ENCODE measurements at regions not wholly inside any gene's neighbourhood (a gene's known extent, or its start where the extent isn't known, plus 50 kb on each side); places are given as distances from the start of the nearest gene placed in this dataset.

GRCh38 chr4:54940996-54941865 lies 184.2 kb downstream of the KDR start:
- no peak for DNase-seq (ENCODE audit: extremely low read depth in 1 of 11, low read depth in 9 of 11, low spot score in 4 of 11)

- DNase-seq (ENCODE audit: extremely low read depth in 1 of 11, low read depth in 9 of 11, low spot score in 4 of 11), result no peak
Measured at GRCh38 chr4:54937501-54937900, 187.9 kb downstream of the KDR start.

DNA sequence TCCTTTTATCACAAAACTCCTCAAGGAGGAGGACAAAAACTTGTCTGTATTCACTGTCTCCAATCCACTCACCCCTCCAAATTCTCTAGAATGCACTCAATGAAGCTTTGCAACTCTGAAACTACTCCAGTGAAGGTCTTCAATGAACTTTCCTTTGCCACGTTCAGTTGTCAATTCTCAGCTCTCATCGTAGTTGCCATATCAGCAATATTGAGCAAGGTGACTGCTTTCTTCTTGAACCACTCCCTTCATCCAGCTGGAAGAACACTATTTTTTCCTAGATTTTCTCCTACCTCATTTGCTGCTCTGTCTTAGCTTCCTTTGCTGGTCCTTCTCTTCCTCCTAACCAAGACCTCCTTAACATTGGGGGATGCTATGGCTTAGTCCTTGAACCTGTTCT lies 191.8 kb downstream of the KDR start:
- no peak for DNase-seq (ENCODE audit: extremely low read depth in 1 of 11, low read depth in 9 of 11, low spot score in 4 of 11)

GRCh38 chr4:54930226-54930625 lies 195.2 kb downstream of the KDR start:
- DNase-seq (ENCODE audit: extremely low read depth in 1 of 11, low read depth in 9 of 11, low spot score in 4 of 11), result no peak

DNA sequence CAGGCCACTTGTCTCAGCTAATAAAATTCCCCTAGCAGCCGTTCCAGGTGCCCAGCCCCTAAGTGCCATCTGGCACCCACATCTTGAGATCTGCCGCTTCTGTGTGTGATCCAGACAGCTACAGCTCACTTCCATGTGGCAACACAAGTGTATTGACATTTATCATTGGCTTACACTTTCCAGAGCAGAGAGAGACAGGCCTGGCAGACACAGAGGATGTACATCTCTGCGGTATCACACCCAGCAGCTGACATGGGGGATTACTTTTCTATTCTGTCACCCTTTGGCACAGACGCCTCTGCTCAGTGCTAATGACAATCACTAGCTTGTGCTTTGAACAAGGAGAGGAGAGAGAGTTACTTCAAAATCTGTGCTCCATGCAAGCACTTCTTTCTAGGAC lies 195.9 kb downstream of the KDR start:
- DNase-seq (ENCODE audit: extremely low read depth in 1 of 11, low read depth in 9 of 11, low spot score in 4 of 11), result no peak

DNA sequence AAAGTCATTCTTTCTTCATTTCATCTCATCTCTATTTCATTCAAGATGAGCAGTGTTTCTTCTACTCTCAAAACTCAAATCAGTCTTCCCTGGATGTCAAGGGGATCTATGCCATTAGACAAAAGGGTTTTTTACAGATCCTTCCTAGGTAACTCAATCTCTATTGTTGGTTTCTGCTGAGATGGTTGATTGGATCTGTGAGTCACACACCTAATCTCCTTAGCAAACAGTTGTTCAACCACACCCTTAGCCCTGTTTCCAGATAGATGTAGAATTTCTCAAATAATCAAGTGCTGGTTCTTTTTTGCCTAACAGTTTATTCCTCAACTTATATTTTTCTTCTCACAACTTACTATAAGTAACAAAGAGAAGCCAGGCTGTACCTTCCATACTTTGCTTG lies 200.5 kb downstream of the KDR start:
- DNase-seq (ENCODE audit: extremely low read depth in 1 of 11, low read depth in 9 of 11, low spot score in 4 of 11), result no peak

- DNase-seq (ENCODE audit: extremely low read depth in 1 of 11, low read depth in 9 of 11, low spot score in 4 of 11), result no peak
Measured at GRCh38 chr4:54915276-54915675, 210.1 kb downstream of the KDR start.

DNA sequence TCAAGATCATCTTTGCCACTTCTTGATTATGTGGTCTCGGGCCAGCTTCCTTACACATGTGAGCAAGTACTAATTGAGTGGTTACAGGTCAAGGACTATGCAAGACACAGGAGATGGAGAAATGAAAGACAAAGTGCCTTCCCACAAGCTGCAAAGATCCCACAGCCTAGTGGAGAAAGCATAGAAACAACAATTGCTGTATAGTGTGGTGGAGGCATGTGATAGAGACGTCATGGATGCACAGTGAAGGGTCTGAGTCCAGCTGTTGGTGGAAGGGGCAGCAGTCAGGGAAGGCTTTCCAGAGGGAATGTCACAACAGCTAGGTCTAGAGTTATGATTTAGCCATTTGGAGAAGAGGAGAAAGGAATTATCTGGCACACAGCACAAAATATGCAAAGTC lies 210.6 kb downstream of the KDR start:
- no peak for DNase-seq (ENCODE audit: extremely low read depth in 1 of 11, low read depth in 9 of 11, low spot score in 4 of 11)

DNA sequence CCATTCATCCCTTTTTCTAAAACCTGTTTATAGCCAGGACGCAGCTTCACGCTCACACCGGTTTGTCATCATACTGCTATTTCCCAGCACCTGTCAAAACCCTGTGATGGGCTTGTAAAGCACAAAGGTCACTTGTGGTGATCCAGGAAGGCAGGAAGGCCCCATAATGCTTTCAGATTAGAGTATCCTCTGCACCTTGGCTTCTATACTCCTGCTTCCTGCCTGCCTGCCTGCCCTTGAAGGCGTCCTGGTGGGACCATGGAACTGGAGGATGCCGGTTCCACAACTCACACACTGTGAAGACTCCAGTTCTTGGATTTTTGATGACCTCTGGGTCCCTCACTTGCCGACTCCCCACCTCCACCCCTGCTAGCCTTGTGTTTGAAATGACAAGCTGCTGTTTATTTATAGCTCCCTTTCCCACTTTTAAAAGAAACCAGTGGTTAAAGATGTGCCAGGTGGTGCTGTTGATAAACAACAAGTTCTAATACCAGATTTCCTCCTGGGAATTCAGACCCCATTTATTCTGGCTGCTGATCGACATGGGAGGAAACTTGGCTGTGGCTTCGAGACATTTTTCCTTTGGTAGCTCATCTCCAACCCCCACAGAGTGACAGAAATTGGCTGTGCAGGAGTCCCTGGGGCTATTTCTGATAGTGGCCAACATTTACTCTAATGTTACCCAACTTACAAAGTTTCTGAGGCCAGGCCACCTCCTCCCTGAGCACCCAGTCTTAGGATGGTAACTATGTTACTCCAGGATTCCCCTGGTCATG lies 211.5 kb downstream of the KDR start:
- DNase-seq (ENCODE audit: extremely low read depth in 1 of 11, low read depth in 9 of 11, low spot score in 4 of 11), result peak in 1 of 11 donors; percentile 15

DNA sequence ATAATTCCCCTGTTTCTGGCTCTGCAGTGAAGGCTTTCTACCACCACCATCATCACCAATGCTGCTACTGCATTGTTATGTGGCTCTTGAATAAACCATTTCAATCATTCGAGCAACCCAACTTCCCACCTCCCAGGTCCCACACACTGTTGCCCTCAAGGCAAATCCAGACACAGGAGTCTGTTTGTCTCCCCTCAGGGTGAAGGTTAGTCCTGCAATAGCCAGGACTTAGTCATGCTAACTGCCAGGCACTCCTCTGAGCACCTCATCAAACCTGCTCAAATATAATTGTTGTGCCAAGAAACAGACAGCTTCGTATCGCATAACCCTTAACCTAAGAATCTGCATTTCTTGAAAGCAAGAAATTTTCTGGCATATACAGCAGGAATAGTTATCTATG lies 213.2 kb downstream of the KDR start:
- no peak for DNase-seq (ENCODE audit: extremely low read depth in 1 of 11, low read depth in 9 of 11, low spot score in 4 of 11)

DNA sequence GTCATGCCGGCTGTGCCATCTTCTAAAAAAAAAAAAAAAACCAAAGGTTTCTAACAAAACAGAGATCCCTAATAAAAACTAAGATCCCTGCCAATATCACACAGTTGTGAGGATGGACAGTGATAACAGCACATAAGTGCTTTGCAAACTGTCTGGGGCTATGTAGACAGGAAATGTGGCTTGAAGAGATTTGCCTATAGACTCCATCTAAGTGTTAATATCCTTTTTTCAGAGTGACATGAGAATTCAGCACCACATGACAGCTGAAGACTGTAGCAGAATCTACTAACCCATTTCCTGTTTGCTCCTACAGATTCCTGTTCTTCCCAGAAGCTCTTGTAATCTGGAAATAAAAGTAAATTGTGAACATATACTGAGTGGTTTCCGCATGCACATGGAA lies 215.4 kb downstream of the KDR start:
- no peak for DNase-seq (ENCODE audit: extremely low read depth in 1 of 11, low read depth in 9 of 11, low spot score in 4 of 11)

DNA sequence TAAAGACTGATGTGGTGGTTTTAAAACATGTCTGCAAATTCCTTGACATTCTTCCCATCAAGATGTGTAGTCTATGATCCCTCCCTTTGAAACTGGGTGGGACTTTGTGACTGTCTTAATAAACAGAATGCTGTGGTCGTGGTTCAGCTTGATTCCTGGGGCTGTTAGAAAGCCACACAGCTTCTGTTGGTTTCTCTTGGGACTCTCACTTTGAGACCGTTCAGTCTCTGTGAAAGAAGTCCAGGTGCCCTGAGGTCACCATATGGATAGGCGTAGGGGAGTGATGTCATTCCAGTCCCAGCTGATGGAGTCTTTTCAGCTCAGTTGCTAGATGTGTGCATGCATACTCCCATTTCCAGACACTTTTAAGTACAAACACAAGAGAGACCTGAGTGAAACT lies 216.6 kb downstream of the KDR start:
- no peak for DNase-seq (ENCODE audit: extremely low read depth in 1 of 11, low read depth in 9 of 11, low spot score in 4 of 11)

DNA sequence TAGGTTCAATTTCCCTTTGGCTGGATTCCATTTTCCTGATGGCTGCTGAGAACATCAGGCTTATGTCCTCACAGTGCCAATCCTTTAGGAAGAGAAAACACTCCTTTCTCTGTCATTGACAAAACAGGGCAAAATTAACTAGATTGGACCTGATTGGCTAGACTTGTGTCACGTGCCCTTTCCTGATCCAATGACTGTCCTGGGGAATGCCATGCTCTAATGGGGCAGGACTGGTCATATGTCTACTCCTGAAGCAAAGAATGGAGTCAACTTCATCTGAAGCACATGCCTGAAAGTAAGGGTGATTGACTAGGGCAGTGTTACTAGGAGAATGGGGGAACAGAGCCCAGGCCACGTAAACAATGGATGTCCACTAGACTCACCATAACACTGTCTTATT lies 220.4 kb downstream of the KDR start:
- DNase-seq (ENCODE audit: extremely low read depth in 1 of 11, low read depth in 9 of 11, low spot score in 4 of 11), result no peak

DNA sequence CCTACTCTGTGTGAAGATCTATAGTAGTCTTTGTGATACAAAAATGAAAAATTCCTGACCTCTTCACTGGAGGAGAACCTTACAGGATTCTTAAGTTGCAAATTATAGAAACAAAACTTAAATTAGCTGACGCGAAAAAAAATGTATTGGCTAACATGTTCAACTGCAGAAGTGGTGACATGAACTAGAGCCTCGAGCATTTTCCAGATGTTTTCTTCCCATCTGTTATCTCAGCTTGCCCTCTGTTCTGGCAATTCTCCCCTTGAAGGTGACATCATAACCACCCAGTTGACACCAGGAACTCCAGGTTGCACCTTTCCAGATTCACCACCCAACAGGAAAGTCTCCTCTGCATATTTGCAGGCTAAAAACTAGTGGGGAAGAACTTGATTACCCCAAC lies 222.4 kb downstream of the KDR start:
- no peak for DNase-seq (ENCODE audit: extremely low read depth in 1 of 11, low read depth in 9 of 11, low spot score in 4 of 11)

- DNase-seq (ENCODE audit: extremely low read depth in 1 of 11, low read depth in 9 of 11, low spot score in 4 of 11), result no peak
Measured at GRCh38 chr4:54902271-54902670, 223.1 kb downstream of the KDR start.

- no peak for DNase-seq (ENCODE audit: extremely low read depth in 1 of 11, low read depth in 9 of 11, low spot score in 4 of 11)
Measured at GRCh38 chr4:54901202-54901601, 224.2 kb downstream of the KDR start.

- no peak for DNase-seq (ENCODE audit: extremely low read depth in 1 of 11, low read depth in 9 of 11, low spot score in 4 of 11)
Measured at GRCh38 chr4:54898656-54899340, 226.6 kb downstream of the KDR start.

DNA sequence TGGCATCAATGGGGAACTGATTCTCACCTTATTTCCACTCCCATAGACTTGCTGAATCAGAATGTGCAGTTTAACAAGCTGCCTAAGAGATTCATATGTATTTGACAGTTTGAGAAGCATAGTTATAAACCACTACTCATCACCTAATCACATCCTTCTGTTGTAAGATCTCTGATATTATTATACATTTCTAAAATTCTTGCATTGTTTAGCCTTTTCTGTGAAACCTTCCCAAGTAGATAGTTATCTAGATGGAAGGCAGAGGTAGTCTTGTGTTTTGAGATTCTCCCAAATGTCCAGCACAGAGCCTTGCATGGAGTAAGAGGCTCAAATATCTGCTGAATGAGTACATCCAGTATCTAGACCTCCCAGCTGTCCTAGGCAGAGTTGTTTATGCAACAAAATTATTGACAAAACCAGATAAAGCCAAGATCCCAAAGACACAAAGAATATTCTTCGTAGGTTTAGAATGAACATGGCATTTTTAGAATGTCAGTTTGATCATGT lies 227.3 kb downstream of the KDR start:
- no peak for DNase-seq (ENCODE audit: extremely low read depth in 1 of 11, low read depth in 9 of 11, low spot score in 4 of 11)

GRCh38 chr4:54897590-54897989 lies 227.8 kb downstream of the KDR start:
- no peak for DNase-seq (ENCODE audit: extremely low read depth in 1 of 11, low read depth in 9 of 11, low spot score in 4 of 11)

DNA sequence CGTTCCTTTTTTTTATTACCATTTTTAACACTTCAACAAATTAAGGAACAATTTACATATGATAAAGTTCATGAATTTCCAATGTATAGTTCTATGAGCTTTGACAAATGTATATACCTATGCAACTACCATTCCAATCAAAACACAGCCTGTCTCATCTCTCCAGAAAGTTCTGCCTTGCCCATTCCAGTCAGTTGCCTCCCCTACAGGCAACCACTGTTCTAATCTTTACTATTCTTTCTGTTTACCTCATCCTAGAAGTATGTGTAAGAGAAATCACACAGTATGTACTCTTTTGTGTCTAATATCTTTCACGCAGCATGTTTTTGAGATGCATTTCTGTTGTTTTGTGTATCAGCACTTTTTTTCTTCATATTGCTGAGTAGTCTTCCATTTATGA lies 224.9 kb downstream of the KIT start:
- no peak for DNase-seq (ENCODE audit: extremely low read depth in 1 of 11, low read depth in 9 of 11, low spot score in 4 of 11)

Data from renal cortex interstitium (tissue), 11 donors.